HG02943 (cell line): ENCODE measurements at regions not wholly inside any gene's neighbourhood (a gene's known extent, or its start where the extent isn't known, plus 50 kb on each side); places are given as distances from the start of the nearest gene placed in this dataset.
"Not testable (repeated sequence)": the region's sequence is repeated elsewhere in the genome, so short reads cannot be mapped to it uniquely, and the experiment has no call there.

Experiments
- ATAC-seq: cut with Tn5 transposase; IDR thresholded peaks from one replicate; pipeline ENCODE4 v1.9.1; 2021; ENCODE audit warnings: mild to moderate bottlenecking, low read depth, moderate library complexity; ENCODE audit not compliant: unreplicated experiment

GRCh38 chr1:182172699-182173098 lies 111.2 kb upstream of the ZNF648 start:
- no peak for ATAC-seq

- no peak for ATAC-seq
Measured at GRCh38 chr1:182170891-182171461, 109.5 kb upstream of the ZNF648 start.

- ATAC-seq, result no peak
Measured at GRCh38 chr1:182169203-182169602, 107.7 kb upstream of the ZNF648 start.

DNA sequence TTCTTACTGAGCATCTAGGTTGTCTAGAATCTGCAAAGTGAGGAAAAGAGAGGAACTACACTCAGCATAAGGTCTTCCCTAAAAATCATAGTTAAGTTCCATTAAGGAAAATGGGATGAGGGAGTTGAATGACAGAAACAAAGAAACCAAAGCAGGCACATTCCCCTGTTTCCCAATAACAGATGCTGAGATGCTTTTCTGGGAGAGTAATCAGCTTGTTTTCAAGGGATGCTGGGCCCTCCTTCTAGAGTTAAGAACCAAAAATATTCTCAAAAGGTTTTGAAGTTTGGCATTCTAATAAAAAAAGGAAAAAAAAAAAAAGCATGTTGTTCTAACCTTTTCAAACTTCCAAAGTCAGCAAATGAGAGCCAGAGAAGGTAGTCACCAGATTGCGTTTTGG lies 105.2 kb upstream of the ZNF648 start:
- ATAC-seq, result no peak

- ATAC-seq, result no peak
Measured at GRCh38 chr1:182166321-182166720, 104.8 kb upstream of the ZNF648 start.

- ATAC-seq, result no peak
Measured at GRCh38 chr1:182164273-182164672, 102.8 kb upstream of the ZNF648 start.

DNA sequence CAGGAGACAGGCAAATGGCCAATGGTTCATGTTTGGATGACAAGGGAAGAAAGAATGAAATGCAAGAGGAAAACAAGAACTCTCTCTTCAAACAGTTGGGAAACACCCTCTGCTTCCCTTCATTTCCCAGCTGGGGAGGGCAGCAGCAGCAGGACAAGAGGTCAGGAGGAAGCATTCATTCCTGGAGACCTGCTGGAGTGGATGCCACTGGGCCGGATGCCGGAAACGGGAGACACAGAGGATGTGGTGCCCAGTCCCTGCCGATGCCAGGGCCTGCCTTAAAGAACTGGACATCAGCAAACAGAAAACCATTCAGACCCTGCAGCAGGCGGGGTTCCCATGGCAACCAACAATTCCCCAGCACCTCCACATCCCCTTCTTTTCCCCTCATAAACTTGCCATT lies 102.3 kb upstream of the ZNF648 start:
- no peak for ATAC-seq

- ATAC-seq, result no peak
Measured at GRCh38 chr1:182159443-182159842, 97.9 kb upstream of the ZNF648 start.

GRCh38 chr1:182157187-182157586 lies 95.7 kb upstream of the ZNF648 start:
- ATAC-seq, result no peak

DNA sequence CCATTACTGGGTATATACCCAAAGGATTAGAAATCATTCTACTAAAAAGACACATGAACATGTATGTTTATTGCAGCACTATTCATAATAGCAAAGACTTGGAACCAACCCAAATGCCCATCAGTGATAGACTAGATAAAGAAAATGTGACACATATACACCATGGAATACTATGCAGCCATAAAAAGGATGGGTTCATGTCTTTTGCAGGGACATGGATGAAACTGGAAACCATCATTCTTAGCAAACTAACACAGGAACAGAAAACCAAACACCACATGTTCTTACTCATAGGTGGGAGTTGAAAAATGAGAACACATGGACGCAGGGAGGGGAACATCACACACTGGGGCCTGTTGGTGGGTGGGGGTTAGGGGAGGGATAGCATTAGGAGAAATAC lies 92.9 kb upstream of the ZNF648 start:
- ATAC-seq, result not testable (repeated sequence)

GRCh38 chr1:182149411-182149965 lies 88.0 kb upstream of the ZNF648 start:
- no peak for ATAC-seq

- ATAC-seq, result no peak
Measured at GRCh38 chr1:182147951-182148350, 86.4 kb upstream of the ZNF648 start.

- ATAC-seq, result peak; percentile 73
Measured at GRCh38 chr1:182147136-182147820, 85.8 kb upstream of the ZNF648 start.

GRCh38 chr1:182146286-182146685 lies 84.8 kb upstream of the ZNF648 start:
- no peak for ATAC-seq

GRCh38 chr1:182145441-182145840 lies 83.9 kb upstream of the ZNF648 start:
- no peak for ATAC-seq

GRCh38 chr1:182144646-182145030 lies 83.1 kb upstream of the ZNF648 start:
- no peak for ATAC-seq

DNA sequence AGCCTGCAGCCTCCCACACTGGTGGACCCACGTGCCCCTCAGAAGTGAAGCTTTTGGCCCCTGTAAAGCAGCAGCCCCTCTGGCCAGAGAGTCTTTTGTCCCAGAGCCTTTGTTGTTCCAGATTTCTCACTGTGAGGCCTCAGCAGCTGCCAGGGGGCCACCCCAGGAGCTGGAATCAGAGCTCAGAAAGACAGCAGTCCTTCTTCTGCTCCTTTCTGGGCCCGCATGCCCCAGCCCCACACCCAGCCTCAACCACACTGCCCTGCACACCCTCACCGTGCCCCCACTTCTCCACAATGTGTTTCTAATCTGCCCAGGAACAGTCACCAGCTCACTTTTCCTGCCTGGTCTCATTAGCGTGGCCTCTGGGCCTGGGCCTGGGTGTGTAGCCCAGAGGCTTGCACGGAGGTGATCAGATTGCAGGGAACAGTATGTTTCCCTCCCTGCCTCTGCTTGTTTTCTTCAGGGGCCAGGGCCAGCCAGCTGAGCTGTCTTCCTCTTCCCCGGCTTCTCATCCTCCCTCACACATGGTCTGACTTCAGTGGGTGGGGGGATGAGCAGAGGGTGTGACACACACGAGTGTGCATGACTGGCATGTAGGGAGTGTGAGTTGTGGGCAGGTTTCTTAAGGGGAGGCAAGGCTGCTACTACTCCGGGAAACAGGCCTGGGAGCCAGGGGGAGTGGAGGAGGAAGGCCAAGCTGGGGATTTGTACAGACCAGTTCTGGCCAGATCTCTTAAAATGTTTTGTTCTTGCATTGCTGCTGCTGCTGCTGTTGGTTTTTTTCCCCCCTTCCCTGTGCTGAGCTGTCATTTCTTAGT lies 82.5 kb upstream of the ZNF648 start:
- ATAC-seq, result no peak

GRCh38 chr1:182143154-182143657 lies 81.7 kb upstream of the ZNF648 start:
- no peak for ATAC-seq

- no peak for ATAC-seq
Measured at GRCh38 chr1:182142621-182143020, 81.1 kb upstream of the ZNF648 start.

DNA sequence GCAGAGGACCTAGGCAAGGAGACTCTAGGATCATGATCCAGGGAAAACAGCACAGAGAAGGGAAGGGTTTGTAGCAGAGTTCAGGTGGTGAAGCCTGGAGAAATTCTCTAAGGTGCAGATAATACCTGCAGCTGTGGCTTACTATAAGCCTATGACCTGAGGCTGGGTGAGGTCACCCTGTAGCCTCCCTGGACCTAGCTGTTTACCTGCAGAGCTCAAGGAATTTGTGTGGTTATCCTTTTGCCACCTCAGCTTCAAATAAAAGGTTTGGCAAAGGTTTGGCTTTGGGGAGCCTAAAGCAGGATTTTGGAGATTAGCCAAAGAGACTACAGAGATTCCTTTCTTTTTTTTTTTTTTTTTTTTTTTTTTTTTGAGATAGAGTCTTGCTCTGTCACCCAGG lies 79.5 kb upstream of the ZNF648 start:
- ATAC-seq, result no peak

- ATAC-seq, result no peak
Measured at GRCh38 chr1:182139496-182139895, 78.0 kb upstream of the ZNF648 start.
